DND-41 (cell line): ENCODE measurements at regions not wholly inside any gene's neighbourhood (a gene's known extent, or its start where the extent isn't known, plus 50 kb on each side); places are given as distances from the start of the nearest gene placed in this dataset.

ENCODE experiments used
- ATAC-seq: fragments of 200-7000 bp; cut with Tn5 transposase; 3 replicates; pipeline ENCODE4 v1.9.1; 2021; ENCODE audit warnings: low read depth; ENCODE audit not compliant: insufficient read depth
- DNase-seq: peaks from one replicate; pipeline ENCODE4 v3.0.0-alpha.2; 2020
- H2AFZ ChIP-seq: 2 replicates; pipeline ENCODE4 v1.6.0; 2012; ENCODE audit warnings: low read depth, low read length
- H3K27ac ChIP-seq: 2 replicates; pipeline ENCODE4 v1.5.1; 2012; ENCODE audit warnings: low read length, inconsistent platforms
- H3K27me3 ChIP-seq: fragments of 200-600 bp; sonication (generic); 2 replicates; pipeline ENCODE4 v1.6.0; 2012; ENCODE audit warnings: low read length, mild to moderate bottlenecking, inconsistent platforms; ENCODE audit not compliant: insufficient read depth, poor library complexity
- H3K36me3 ChIP-seq: 2 replicates; pipeline ENCODE4 v1.5.1; 2012; ENCODE audit warnings: low read length, inconsistent platforms; ENCODE audit not compliant: insufficient read depth
- H3K4me1 ChIP-seq: 2 replicates; pipeline ENCODE4 v1.5.1; 2012; ENCODE audit warnings: mild to moderate bottlenecking, low read length; ENCODE audit not compliant: insufficient read depth
- H3K4me2 ChIP-seq: 2 replicates; pipeline ENCODE4 v1.6.0; 2012; ENCODE audit warnings: mild to moderate bottlenecking, moderate library complexity, low read length, inconsistent platforms; ENCODE audit not compliant: insufficient read depth
- H3K4me3 ChIP-seq, 2 experiments: fragments of 200-600 bp in 1 of 2; shearing (Covaris generic) in 1 of 2; 2 replicates each; pipeline ENCODE4 v1.5.1; 2012 to 2016; ENCODE audit warnings: inconsistent platforms in 2 of 2, low read length in 2 of 2, mild to moderate bottlenecking in 2 of 2, low read depth in 1 of 2, moderate library complexity in 1 of 2
- H3K79me2 ChIP-seq: 2 replicates; pipeline ENCODE4 v1.6.0; 2012; ENCODE audit warnings: low read length, inconsistent platforms; ENCODE audit not compliant: insufficient read depth
- H3K9ac ChIP-seq: 2 replicates; pipeline ENCODE4 v1.6.0; 2012; ENCODE audit warnings: low read depth, mild to moderate bottlenecking, inconsistent platforms, low read length, moderate library complexity
- H3K9me3 ChIP-seq: 2 replicates; pipeline ENCODE4 v1.5.1; 2012; ENCODE audit warnings: low read length, moderate library complexity, mild to moderate bottlenecking, inconsistent platforms; ENCODE audit not compliant: insufficient read depth, severe bottlenecking
- H4K20me1 ChIP-seq: 2 replicates; pipeline ENCODE4 v1.6.0; 2012; ENCODE audit warnings: low read length; ENCODE audit not compliant: insufficient read depth
- CTCF ChIP-seq: IDR thresholded peaks from 2 replicates; pipeline ENCODE4 v1.5.1; 2012; ENCODE audit warnings: borderline replicate concordance, low read length, moderate library complexity, mild to moderate bottlenecking; ENCODE audit not compliant: poor library complexity, severe bottlenecking; ENCODE audit errors: extremely low read depth
- EZH2 ChIP-seq: IDR thresholded peaks from 3 replicates; pipeline ENCODE4 v1.6.1; 2012; ENCODE audit warnings: borderline replicate concordance, low read depth, mild to moderate bottlenecking, moderate library complexity, low read length, inconsistent platforms; ENCODE audit not compliant: severe bottlenecking

GRCh38 chr3:187977659-187978058 is 176.3 kb upstream of the LPP start:
- Histone ChIP-seq H3K9me3 (no peaks in the 10 kb centered on the region), H3K79me2 (no peaks in the 10 kb centered on the region), H3K36me3 (no peaks in the 10 kb centered on the region), H3K4me1 (peaks cover 69% of the 10 kb centered on the region), H3K27ac (peak overlapping the region; percentile 84), H3K4me3 (no peak overlapping the region), H2AFZ (no peak overlapping the region), H4K20me1 (no peaks in the 10 kb centered on the region), H3K9ac (no peak overlapping the region), H3K4me2 (no peak overlapping the region), H3K27me3 (no peaks in the 10 kb centered on the region)
- TF ChIP-seq CTCF (no peak), EZH2 (no peak)
- ATAC-seq (no peak), DNase-seq (no peak)

GRCh38 chr3:187978433-187979011 is 175.4 kb upstream of the LPP start:
- ATAC-seq (no peak), DNase-seq (no peak)
- no peak overlapping the region for H3K9ac ChIP-seq
- H3K27ac ChIP-seq: peak overlapping the region; percentile 84
- H4K20me1 ChIP-seq: no peaks in the 10 kb centered on the region
- no peaks in the 10 kb centered on the region for H3K27me3 ChIP-seq
- no peak overlapping the region for H3K4me2 ChIP-seq
- no peaks in the 10 kb centered on the region for H3K79me2 ChIP-seq
- no peaks in the 10 kb centered on the region for H3K9me3 ChIP-seq
- H3K36me3 ChIP-seq: no peaks in the 10 kb centered on the region
- H2AFZ ChIP-seq: no peak overlapping the region
- H3K4me3 ChIP-seq: no peak overlapping the region
- TF ChIP-seq EZH2 (no peak), CTCF (no peak)
- peaks cover 69% of the 10 kb centered on the region for H3K4me1 ChIP-seq

DNA sequence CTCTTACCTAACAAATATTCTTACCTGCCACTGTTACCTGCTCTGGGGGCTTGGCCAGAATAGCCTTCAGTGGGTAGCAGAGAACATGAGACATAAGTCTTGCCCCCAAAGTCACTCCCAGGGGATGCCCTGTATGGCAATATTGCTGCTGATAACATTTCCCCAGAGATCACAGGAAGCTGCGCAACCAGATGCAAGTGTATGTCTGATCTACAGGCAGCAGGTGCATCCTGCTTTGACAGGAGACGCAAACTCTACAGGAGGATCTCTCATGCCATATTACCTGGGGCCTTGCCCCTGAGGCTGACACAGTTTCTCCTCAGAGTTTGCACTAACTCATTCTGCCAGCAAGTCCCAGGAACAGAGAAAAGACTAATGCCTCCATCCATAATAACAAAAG is 174.4 kb upstream of the LPP start:
- Histone ChIP-seq H3K27ac (peak overlapping the region; percentile 84), H3K36me3 (no peaks in the 10 kb centered on the region), H3K4me1 (peaks cover 62% of the 10 kb centered on the region), H3K79me2 (no peaks in the 10 kb centered on the region), H4K20me1 (no peaks in the 10 kb centered on the region), H3K27me3 (no peaks in the 10 kb centered on the region), H3K4me2 (peak overlapping the region; percentile 37), H3K4me3 (no peak overlapping the region), H3K9me3 (no peaks in the 10 kb centered on the region), H3K9ac (peak overlapping the region; percentile 30), H2AFZ (no peak overlapping the region)
- TF ChIP-seq EZH2 (no peak), CTCF (no peak)
- peak; percentile 84 for DNase-seq
- ATAC-seq: peak; percentile 87
